ENCODE measurements at regions not wholly inside any gene's neighbourhood (a gene's known extent, or its start where the extent isn't known, plus 50 kb on each side); places are given as distances from the start of the nearest gene placed in this dataset.

GRCh38 chr6:67450641-67451040 is 1184.4 kb upstream of the ADGRB3 start:
- TF ChIP-seq, protein P1, sequence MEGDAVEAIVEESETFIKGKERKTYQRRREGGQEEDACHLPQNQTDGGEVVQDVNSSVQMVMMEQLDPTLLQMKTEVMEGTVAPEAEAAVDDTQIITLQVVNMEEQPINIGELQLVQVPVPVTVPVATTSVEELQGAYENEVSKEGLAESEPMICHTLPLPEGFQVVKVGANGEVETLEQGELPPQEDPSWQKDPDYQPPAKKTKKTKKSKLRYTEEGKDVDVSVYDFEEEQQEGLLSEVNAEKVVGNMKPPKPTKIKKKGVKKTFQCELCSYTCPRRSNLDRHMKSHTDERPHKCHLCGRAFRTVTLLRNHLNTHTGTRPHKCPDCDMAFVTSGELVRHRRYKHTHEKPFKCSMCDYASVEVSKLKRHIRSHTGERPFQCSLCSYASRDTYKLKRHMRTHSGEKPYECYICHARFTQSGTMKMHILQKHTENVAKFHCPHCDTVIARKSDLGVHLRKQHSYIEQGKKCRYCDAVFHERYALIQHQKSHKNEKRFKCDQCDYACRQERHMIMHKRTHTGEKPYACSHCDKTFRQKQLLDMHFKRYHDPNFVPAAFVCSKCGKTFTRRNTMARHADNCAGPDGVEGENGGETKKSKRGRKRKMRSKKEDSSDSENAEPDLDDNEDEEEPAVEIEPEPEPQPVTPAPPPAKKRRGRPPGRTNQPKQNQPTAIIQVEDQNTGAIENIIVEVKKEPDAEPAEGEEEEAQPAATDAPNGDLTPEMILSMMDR (IDR thresholded peaks at IDR 0.05; ENCODE audit: low read length): no peak
- TF ChIP-seq EZH2 (optimal IDR thresholded peaks at IDR 0.05; ENCODE audit: low read depth, low read length): no peak
- TF ChIP-seq EZH2phosphoT487 (IDR thresholded peaks at IDR 0.05; ENCODE audit: low read length): no peak
